CD4-positive, CD25-positive, alpha-beta regulatory T cell (primary cell): ENCODE measurements at regions not wholly inside any gene's neighbourhood (a gene's known extent, or its start where the extent isn't known, plus 50 kb on each side); places are given as distances from the start of the nearest gene placed in this dataset.

ENCODE experiments used
- ATAC-seq, 2 donors: fragments of 150-1000 bp; cut with Tn5 transposase; one replicate each; pipeline ENCODE4 v1.10.0; 2021; ENCODE audit warnings: low read depth in 2 of 2, moderate number of reproducible peaks in 2 of 2, moderate library complexity in 1 of 2
- DNase-seq, 3 donors: peaks; one replicate each; pipeline versions ENCODE4 v3.0.0 to v3.0.0-alpha.2; 2012 to 2022; ENCODE audit warnings: mixed read lengths in 1 of 3
- H3K27ac ChIP-seq: one replicate; pipeline ENCODE4 v1.7.0; 2013; ENCODE audit warnings: mild to moderate bottlenecking, low read length; ENCODE audit not compliant: insufficient read depth, poor library complexity, severe bottlenecking
- H3K27me3 ChIP-seq: one replicate; pipeline ENCODE4 v1.7.0; 2013; ENCODE audit warnings: low read length; ENCODE audit not compliant: control insufficient read depth, insufficient read depth
- H3K36me3 ChIP-seq: one replicate; pipeline ENCODE4 v1.7.0; 2013; ENCODE audit warnings: mild to moderate bottlenecking, low read length, moderate library complexity; ENCODE audit not compliant: control insufficient read depth, insufficient read depth
- H3K4me1 ChIP-seq: 2 replicates; pipeline ENCODE4 v1.7.0; 2013; ENCODE audit warnings: mild to moderate bottlenecking, low read length; ENCODE audit not compliant: insufficient read depth, control insufficient read depth, poor library complexity, severe bottlenecking
- H3K4me3 ChIP-seq: one replicate; pipeline ENCODE4 v1.7.0; 2013; ENCODE audit warnings: low read depth, mild to moderate bottlenecking, low read length, moderate library complexity
- H3K9me3 ChIP-seq, 2 experiments: 1 replicate in 1 of 2; 2 replicates in 1 of 2; pipeline ENCODE4 v1.7.0; 2013; ENCODE audit warnings: low read length in 2 of 2, mild to moderate bottlenecking in 1 of 2, moderate library complexity in 1 of 2; ENCODE audit not compliant: control insufficient read depth in 2 of 2
- H3K27ac Mint-ChIP-seq, 3 donors: one replicate each; pipeline ENCODE4 v1.8.0; 2020 to 2022; ENCODE audit warnings: mild to moderate bottlenecking in 3 of 3, mixed read lengths in 3 of 3, moderate library complexity in 2 of 3
- H3K27me3 Mint-ChIP-seq: one replicate; pipeline ENCODE4 v1.8.0; 2022; ENCODE audit warnings: mild to moderate bottlenecking, mixed read lengths
- H3K36me3 Mint-ChIP-seq: one replicate; pipeline ENCODE4 v1.8.0; 2020; ENCODE audit warnings: mixed read lengths
- H3K4me1 Mint-ChIP-seq, 4 donors: one replicate each; pipeline ENCODE4 v1.8.0; 2020 to 2022; ENCODE audit warnings: mixed read lengths in 4 of 4, mild to moderate bottlenecking in 1 of 4
- H3K4me3 Mint-ChIP-seq, 4 donors: one replicate each; pipeline ENCODE4 v1.8.0; 2020 to 2022; ENCODE audit warnings: mild to moderate bottlenecking in 4 of 4, mixed read lengths in 4 of 4, moderate library complexity in 3 of 4
- H3K9me3 Mint-ChIP-seq, 7 donors: one replicate each; pipeline ENCODE4 v1.8.0; 2020 to 2022; ENCODE audit warnings: mixed read lengths in 7 of 7, mild to moderate bottlenecking in 3 of 7, moderate library complexity in 2 of 7

DNA sequence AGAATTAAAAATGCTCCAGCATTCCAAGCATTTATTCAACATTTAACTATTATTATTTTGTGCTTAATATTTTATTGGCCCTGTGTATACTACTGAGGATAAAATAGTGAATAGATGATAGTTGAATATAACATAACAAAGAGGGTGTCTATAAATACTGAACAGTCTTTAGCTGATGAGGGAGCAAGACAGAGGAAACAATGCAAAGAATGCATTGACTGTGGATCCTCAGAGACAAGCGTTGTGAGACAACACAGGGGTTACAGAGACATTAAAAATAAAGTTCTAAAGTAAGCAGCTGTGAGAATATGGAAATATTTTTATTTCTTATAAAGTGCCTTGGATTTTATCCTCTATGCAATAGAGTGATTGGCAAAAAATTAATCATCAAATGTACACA is 1133.1 kb downstream of the PLA2G4A start:
- no peaks in the 10 kb centered on the region for H3K36me3 Mint-ChIP-seq
- no peak overlapping the region for H3K4me3 Mint-ChIP-seq
- ATAC-seq = no peak
- H3K4me1 Mint-ChIP-seq = no peaks in the 10 kb centered on the region
- DNase-seq = no peak
- peaks cover 0 to 17% (median 0%) of the 10 kb centered on the region in 7 donors for H3K9me3 Mint-ChIP-seq
- no peak overlapping the region for H3K27ac Mint-ChIP-seq
- Histone ChIP-seq H3K27me3 (no peaks in the 10 kb centered on the region), H3K27ac (no peak overlapping the region), H3K4me1 (no peaks in the 10 kb centered on the region), H3K4me3 (no peak overlapping the region), H3K36me3 (no peaks in the 10 kb centered on the region), H3K9me3 (no peaks in the 10 kb centered on the region)
- H3K27me3 Mint-ChIP-seq = no peaks in the 10 kb centered on the region

DNA sequence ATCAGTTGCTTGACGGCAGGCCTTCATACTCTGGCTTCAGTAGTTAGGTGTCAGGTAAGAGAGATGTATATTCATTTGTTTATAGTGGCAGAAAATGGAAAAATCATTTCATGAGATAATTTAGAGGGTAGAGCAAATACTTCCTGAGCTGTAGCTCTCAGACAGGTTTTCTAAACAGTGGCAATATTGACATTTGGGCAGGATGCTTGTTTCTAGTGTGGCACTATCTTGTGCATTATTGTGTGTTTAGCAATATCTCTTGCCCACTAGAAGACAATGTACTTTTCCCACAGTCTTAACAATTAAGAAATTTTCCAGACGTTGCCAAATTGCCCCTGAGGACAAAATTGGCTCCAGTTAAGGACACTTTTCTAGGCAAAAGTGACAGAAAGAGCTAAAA is 1143.1 kb downstream of the PLA2G4A start:
- Histone ChIP-seq H3K9me3 (no peaks in the 10 kb centered on the region), H3K4me1 (no peaks in the 10 kb centered on the region), H3K36me3 (no peaks in the 10 kb centered on the region), H3K27me3 (no peaks in the 10 kb centered on the region), H3K27ac (no peak overlapping the region), H3K4me3 (no peak overlapping the region)
- peaks cover 1 to 15% (median 4%) of the 10 kb centered on the region in 7 donors for H3K9me3 Mint-ChIP-seq
- no peak overlapping the region for H3K4me3 Mint-ChIP-seq
- no peaks in the 10 kb centered on the region for H3K36me3 Mint-ChIP-seq
- H3K27ac Mint-ChIP-seq = no peak overlapping the region
- H3K4me1 Mint-ChIP-seq = no peaks in the 10 kb centered on the region
- ATAC-seq (no peak), DNase-seq (no peak)
- H3K27me3 Mint-ChIP-seq = no peaks in the 10 kb centered on the region

DNA sequence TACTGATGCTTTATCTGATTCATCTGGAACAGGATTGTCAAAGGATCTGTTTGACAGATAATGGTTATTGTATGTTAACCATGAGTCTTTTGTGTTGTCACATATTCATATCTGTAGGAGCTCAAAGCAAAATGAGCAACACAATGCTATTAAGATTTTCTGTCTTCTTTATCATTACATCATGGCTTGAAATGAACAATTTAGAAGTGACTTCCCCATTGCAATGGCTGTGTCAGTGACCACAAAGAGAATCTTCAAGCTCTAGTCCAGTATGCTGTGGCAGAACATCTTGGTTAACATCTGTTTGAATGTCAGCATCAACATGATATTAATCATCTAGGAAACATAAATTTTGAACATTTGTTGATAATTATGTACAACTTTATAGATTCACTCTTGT is 1148.5 kb downstream of the PLA2G4A start:
- Mint-ChIP-seq H3K9me3 (peaks cover 1 to 22% (median 10%) of the 10 kb centered on the region in 7 donors), H3K4me1 (no peaks in the 10 kb centered on the region), H3K27ac (no peak overlapping the region), H3K36me3 (no peaks in the 10 kb centered on the region), H3K27me3 (no peaks in the 10 kb centered on the region), H3K4me3 (no peak overlapping the region)
- no peaks in the 10 kb centered on the region for H3K27me3 ChIP-seq
- no peak for DNase-seq
- no peak overlapping the region for H3K27ac ChIP-seq
- H3K4me1 ChIP-seq = no peaks in the 10 kb centered on the region
- H3K4me3 ChIP-seq = no peak overlapping the region
- no peak for ATAC-seq
- no peaks in the 10 kb centered on the region for H3K9me3 ChIP-seq
- no peaks in the 10 kb centered on the region for H3K36me3 ChIP-seq

DNA sequence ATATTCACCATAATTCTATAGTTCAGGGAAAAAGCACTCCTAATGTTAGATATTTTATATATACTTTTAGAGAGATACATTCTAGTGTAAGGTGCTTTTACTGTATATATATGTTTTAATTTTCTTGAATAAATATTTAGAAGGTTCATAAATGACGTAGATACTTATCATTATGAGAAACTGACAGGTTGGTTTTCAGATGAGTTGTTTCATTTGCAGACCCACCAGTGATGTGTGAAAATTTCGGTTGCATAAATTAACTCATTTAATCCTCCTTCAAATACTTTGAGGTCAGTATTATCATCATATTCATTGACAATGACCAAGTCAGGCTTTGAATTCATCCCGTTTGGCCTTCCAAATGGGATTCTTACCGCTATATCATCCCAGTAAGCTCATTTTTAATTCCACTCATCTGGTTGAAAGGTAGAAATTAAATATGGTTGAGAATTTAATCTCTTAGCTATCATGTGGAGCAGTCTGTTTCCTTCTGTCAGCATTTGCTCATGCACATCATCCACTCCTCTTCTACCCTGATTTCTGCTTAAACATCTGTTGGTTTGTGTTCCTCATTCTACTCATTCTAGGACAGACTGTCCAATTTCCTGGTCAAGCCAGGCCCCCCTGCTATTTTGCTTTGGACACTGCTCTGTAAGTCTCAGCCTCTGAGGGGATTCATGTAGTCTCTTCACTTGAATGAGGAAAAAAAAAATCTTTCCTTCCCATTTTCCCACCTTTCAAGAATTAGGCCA is 1156.6 kb downstream of the PLA2G4A start:
- Mint-ChIP-seq H3K4me3 (no peak overlapping the region), H3K9me3 (peaks cover 2 to 19% (median 7%) of the 10 kb centered on the region in 7 donors), H3K27ac (no peak overlapping the region), H3K4me1 (no peaks in the 10 kb centered on the region), H3K27me3 (no peaks in the 10 kb centered on the region), H3K36me3 (no peaks in the 10 kb centered on the region)
- H3K9me3 ChIP-seq = no peaks in the 10 kb centered on the region
- H3K4me3 ChIP-seq = no peak overlapping the region
- no peak overlapping the region for H3K27ac ChIP-seq
- H3K4me1 ChIP-seq = no peaks in the 10 kb centered on the region
- H3K27me3 ChIP-seq = no peaks in the 10 kb centered on the region
- DNase-seq = no peak
- no peaks in the 10 kb centered on the region for H3K36me3 ChIP-seq
- no peak for ATAC-seq

DNA sequence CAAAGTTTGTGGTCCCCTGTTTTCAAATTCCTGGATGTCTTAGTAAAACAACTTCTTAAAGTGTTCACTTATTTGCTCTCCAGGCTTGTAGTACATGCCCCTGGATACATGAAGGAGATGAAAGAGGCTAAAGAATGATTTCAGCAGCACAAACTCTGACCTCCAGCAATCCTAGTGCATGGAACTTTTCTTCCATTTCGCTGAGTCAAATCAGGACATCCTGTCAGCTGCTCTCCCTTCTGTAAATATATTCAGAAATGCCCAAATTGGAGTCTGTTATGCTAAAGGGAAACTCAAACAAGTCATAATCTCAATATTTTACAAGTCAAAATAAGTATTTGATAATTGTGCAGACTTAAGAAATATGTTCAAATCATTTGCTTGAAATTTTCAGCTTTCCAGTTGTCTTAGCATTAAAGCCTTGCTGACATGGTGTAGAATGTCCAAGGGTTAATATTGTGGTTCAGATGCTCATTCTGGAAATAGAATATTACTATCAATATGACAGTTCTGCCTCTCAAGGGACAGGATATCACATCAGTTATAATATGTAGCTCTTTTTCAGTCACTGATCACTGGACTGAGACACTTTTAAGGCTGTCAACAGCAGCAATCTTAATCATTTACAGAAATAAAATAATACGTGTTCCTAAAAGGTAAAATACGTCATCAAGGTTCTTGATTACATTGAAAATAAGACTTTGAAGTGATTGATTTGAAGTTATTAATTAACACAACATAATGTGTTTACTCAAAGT is 1157.3 kb downstream of the PLA2G4A start:
- DNase-seq = no peak
- Mint-ChIP-seq H3K27me3 (no peaks in the 10 kb centered on the region), H3K27ac (no peak overlapping the region), H3K4me1 (no peaks in the 10 kb centered on the region), H3K4me3 (no peak overlapping the region), H3K9me3 (peaks cover 0 to 14% (median 2%) of the 10 kb centered on the region in 7 donors), H3K36me3 (no peaks in the 10 kb centered on the region)
- Histone ChIP-seq H3K4me1 (no peaks in the 10 kb centered on the region), H3K27me3 (no peaks in the 10 kb centered on the region), H3K27ac (no peak overlapping the region), H3K36me3 (no peaks in the 10 kb centered on the region), H3K9me3 (no peaks in the 10 kb centered on the region), H3K4me3 (no peak overlapping the region)
- no peak for ATAC-seq

DNA sequence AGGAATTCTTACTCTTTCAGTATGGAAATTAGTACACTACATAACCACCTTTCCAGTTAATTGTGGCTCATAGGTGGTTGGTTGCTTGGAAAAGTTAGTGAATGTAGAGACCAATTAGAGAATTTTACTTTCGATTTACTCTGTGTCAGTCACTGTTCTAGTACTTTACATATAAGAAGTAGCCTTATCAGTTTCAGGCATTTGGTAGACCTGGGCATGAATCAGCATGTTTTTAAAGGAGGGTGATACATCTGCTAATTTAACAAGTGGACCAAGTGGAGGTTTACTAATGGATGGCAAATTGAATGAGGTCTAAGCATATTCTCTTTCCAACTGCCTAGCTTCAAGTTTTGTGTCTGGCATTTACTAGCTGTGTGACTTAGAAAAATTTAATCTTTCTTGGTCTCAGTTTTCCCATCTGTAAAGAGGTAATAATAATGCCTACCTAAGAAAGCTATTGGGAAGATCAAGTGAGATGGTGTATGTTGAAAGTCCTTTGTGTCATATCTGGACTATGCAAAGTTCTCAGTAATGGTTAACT is 1158.6 kb downstream of the PLA2G4A start:
- peaks cover 0 to 12% (median 2%) of the 10 kb centered on the region in 7 donors for H3K9me3 Mint-ChIP-seq
- H3K4me1 Mint-ChIP-seq = no peaks in the 10 kb centered on the region
- no peaks in the 10 kb centered on the region for H3K27me3 Mint-ChIP-seq
- H3K36me3 Mint-ChIP-seq = no peaks in the 10 kb centered on the region
- Histone ChIP-seq H3K9me3 (no peaks in the 10 kb centered on the region), H3K4me3 (no peak overlapping the region), H3K4me1 (no peaks in the 10 kb centered on the region), H3K36me3 (no peaks in the 10 kb centered on the region), H3K27me3 (no peaks in the 10 kb centered on the region), H3K27ac (no peak overlapping the region)
- no peak overlapping the region for H3K27ac Mint-ChIP-seq
- DNase-seq (no peak), ATAC-seq (no peak)
- H3K4me3 Mint-ChIP-seq = no peak overlapping the region

DNA sequence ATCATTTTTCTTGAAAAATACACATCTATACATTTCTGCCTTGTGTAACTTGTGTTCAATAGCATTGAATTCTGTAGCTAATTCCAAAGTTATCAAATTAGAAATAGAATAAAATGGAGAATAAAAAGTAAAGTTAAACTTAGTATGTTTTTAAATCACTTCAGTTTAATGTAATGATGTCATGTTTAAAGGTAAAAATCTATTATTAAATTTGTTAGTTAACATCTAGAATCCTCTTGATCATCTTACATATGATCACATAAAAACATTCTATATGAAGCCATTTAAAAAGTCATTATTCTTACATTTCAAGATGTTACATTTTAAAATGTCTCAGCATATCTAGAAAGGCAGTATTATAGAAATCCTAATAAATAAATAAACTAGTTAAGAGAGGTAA is 1163.2 kb downstream of the PLA2G4A start:
- no peak overlapping the region for H3K4me3 Mint-ChIP-seq
- no peak overlapping the region for H3K27ac Mint-ChIP-seq
- no peaks in the 10 kb centered on the region for H3K4me1 Mint-ChIP-seq
- Histone ChIP-seq H3K4me3 (no peak overlapping the region), H3K9me3 (no peaks in the 10 kb centered on the region), H3K27ac (no peak overlapping the region), H3K36me3 (no peaks in the 10 kb centered on the region), H3K4me1 (no peaks in the 10 kb centered on the region), H3K27me3 (no peaks in the 10 kb centered on the region)
- no peak for ATAC-seq
- DNase-seq = no peak
- no peaks in the 10 kb centered on the region for H3K36me3 Mint-ChIP-seq
- no peaks in the 10 kb centered on the region for H3K27me3 Mint-ChIP-seq
- H3K9me3 Mint-ChIP-seq = peaks cover 0 to 4% (median 2%) of the 10 kb centered on the region in 7 donors
